ENCODE measurements at regions not wholly inside any gene's neighbourhood (a gene's known extent, or its start where the extent isn't known, plus 50 kb on each side); places are given as distances from the start of the nearest gene placed in this dataset.

DNA sequence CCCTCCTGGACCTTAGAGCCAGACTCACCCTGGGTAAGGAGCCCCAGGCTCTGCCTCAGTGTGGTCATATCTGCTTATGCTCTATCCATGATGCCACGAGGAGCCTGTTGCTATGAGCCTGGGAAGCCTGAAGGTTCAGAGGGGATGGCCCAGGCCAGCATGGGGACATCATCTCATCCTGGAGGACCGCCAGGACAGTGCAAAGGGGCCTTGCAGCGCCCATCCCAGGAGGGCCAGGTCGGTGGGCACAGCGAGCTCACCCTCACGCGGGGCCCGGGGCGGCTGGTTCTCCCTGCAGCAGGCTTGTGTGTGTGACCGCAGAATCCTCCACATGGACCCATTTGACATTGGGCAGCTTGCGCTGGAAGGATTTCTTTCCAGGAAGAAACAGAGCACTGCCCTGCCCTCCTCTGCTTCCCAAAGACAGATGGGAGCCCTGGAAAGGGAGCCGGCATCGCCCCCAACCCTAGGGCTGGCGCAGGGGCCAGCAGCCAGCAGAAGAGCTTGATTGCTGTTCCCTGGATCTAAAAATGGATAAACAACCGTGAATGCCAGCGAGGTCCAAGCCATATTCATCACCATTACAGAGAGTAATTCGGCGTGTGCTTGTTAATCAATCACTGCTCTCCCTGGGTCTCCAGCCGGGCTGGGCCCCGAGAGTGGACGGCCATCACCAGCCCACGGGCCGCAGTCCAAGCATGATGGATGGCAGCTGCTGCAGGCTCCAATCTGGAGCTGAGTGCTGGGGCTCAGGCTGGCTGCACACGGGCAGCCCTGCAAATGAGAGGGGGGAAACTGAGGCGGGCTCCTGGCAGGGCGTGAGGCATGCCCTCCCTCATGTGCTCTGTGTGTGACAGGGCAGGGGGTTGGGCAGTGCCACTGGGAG lies 739.7 kb downstream of the BRD1 start:
- TF ChIP-seq POLR2A (IDR thresholded peaks at IDR 0.05) (no peak), CTCF (IDR thresholded peaks at IDR 0.05) (no peak)
